Ascending aorta (tissue), 2 donors: ENCODE measurements at regions not wholly inside any gene's neighbourhood (a gene's known extent, or its start where the extent isn't known, plus 50 kb on each side); places are given as distances from the start of the nearest gene placed in this dataset.
A peak's percentile ranks its signal among the peaks of the same experiment; 100 is the strongest.
"Not testable (repeated sequence)": the region's sequence is repeated elsewhere in the genome, so short reads cannot be mapped to it uniquely, and the experiment has no call there.

ENCODE experiments used
- DNase-seq, 2 donors: peaks; one replicate each; pipeline ENCODE4 v3.0.0-alpha.2; 2019; ENCODE audit warnings: low spot score in 2 of 2
- H3K27ac ChIP-seq, 2 donors: fragments of 200-600 bp; sonication (generic); one replicate each; pipeline ENCODE4 v1.5.1; 2016 to 2017; ENCODE audit warnings: mild to moderate bottlenecking in 1 of 2
- H3K27me3 ChIP-seq: fragments of 200-600 bp; sonication (generic); one replicate; pipeline ENCODE4 v1.5.1; 2017
- H3K36me3 ChIP-seq, 2 donors: fragments of 200-600 bp; sonication (generic); one replicate each; pipeline ENCODE4 v1.5.1; 2016
- H3K4me1 ChIP-seq, 2 donors: fragments of 200-600 bp; sonication (generic); one replicate each; pipeline ENCODE4 v1.5.1; 2016 to 2017; ENCODE audit warnings: mild to moderate bottlenecking in 1 of 2
- H3K4me3 ChIP-seq, 2 donors: fragments of 200-600 bp; sonication (generic); one replicate each; pipeline ENCODE4 v1.5.1; 2016 to 2017; ENCODE audit warnings: mild to moderate bottlenecking in 1 of 2
- H3K9me3 ChIP-seq, 2 donors: fragments of 200-600 bp; sonication (generic); one replicate each; pipeline ENCODE4 v1.5.1; 2016
- intact Hi-C: fragments of 100-400 bp; cut with DNase I; formaldehyde crosslinking; loops from one replicate; pipeline ENCODE4 v1.15.1; 2023

DNA sequence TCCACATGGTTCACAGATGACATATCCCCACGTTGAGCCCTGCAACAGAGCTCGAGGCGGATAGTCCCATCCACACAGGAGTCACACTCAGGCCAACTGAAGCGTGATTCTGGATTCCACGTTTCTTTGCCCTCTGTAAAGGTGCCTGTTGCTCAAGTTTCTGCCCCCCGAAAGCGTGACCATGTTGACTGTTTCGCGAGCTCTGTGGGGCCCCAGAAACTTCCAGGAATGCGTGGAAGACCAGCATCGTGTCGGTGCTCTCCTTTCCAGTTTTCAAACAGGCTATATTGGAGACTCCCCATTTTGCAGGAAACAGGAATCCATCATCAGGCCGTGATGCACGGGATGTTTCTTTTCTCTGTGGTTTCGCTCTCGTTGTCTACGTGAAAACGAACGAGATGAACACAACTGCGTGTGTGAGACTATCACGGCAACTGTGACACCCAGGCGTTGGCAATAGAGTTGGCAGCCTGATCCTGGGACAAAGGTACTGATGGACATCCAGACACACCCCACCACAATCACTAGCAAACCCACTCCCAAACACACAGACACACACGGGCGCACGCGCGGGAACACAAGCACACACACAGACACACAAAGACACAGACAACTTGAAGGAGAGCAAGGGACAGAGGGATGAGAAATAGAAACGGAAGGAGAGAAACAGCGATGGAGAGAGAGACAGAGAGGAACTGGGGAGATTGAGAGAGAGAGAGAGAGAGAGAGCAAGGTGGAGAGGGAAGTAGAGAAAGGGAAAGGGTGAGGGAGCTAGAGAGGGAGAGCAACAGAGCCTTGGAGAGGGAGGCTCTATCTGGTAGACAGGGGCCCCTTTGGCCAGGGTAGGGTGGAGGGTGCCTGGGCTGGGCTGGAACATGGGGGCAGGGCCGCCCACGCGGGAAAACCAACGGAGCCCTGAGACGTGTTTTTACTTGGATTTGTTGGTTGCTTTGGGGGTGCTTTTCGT, 1609.3 kb downstream of the SPATA31A7 start:
- intact Hi-C loops, H3K9me3 ChIP-seq, H3K27me3 ChIP-seq, H3K27ac ChIP-seq, H3K36me3 ChIP-seq: not testable (repeated sequence)
- H3K4me1 ChIP-seq = peaks cover 3 to 10% of the 10 kb centered on the region in 2 donors
- peak in 1 of 2 donors; percentile 75 for DNase-seq
- peak overlapping the region; percentile 40 to 63 for H3K4me3 ChIP-seq

DNA sequence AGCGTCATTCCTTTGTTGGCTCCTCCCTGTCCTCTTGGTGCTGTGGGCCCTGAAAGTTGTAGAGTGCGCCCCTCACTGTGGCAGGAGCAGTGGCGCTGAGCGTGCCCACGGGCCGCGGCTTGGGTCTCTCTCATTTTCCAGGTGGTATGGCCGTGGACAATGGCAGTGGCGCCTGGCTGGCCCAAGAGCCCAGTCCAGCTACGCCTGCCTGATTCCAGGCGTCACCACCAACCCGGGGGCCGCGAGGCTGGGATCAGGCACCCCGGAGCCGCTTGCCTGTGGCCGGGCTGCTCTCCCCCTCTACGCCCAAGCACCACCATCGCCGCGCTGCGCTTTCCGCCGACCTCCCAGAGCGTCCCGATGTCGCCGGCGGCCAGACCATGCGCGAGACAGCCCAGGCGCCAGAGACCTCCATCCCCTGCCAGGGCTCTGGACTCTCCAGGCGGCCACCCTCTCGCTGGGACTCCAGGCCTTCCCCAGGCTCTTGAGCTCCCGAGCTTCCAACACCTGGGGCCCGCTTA, 1610.1 kb downstream of the SPATA31A7 start:
- peak overlapping the region; percentile 40 to 63 for H3K4me3 ChIP-seq
- H3K36me3 ChIP-seq, H3K27me3 ChIP-seq, intact Hi-C loops, H3K9me3 ChIP-seq, H3K27ac ChIP-seq: not testable (repeated sequence)
- peaks cover 3 to 10% of the 10 kb centered on the region in 2 donors for H3K4me1 ChIP-seq
- DNase-seq = peak in 1 of 2 donors; percentile 71

DNA sequence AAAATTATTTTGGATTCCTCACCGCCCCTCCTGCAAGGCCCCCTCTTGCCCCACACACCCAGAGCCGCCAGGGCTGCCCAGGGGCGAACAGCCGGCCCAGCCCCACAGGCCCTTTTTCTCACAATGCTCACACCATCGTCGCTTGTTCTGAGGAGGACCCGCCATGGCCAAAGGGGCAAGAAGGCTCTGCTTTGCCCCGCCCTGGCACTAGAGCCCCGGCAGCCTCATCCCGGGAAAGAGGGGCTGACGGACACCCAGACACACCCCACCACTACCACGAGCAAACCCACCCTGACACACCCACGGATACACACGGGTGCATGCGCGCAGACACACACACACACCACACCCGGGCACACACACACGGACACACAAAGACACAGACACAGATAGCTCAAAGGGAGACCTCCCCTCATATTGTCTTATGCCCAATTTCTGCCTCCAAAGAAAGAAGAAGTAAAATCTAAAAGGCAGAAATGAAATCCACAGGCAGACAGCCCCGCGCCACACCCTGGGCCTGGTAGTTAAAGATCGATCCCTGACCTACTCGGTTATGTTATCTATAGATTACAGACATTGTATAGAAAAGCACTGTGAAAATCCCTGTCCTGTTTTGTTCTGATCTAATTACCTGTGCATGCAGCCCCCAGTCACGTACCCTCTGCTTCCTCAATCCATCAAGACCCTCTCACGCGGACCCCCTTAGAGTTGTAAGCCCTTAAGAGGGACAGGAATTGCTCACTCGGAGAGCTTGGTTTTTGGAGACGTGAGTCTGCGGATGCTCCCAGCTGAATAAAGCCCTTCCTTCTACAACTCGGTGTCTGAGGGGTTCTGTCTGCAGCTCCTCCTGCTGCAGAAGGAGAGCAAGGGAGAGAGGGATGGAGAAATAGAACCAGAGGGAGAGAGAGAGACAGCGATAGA, 1610.9 kb downstream of the SPATA31A7 start:
- peak overlapping the region; percentile 40 to 63 for H3K4me3 ChIP-seq
- not testable (repeated sequence) for H3K27ac ChIP-seq, H3K36me3 ChIP-seq

DNA sequence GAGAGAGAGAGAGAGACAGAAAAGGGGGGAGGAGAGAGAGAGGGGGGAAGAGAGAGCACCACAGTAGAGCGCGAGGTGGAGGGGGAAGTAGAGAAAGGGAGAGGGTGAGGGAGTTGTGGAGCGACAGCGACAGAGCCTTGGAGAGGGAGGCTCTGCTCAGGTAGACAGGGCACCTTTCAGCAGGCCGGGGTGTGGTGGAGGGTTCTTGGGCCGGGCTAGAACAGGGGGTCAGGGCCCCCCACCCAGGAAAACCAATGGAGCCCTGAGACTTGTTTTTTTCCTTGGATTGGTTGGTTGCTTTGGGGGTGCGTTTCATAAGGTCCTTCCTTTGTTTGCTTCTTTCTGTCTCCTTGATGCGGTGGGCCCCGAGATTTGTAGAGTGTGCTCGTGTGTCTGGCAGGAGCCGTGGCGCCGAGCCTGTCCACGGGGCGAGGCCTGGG, 1611.6 kb downstream of the SPATA31A7 start:
- H3K27me3 ChIP-seq, H3K27ac ChIP-seq, H3K9me3 ChIP-seq, intact Hi-C loops, H3K36me3 ChIP-seq: not testable (repeated sequence)
- Histone ChIP-seq H3K4me3 (peak overlapping the region; percentile 39 to 63), H3K4me1 (peaks cover 3 to 10% of the 10 kb centered on the region in 2 donors)
- peak in 1 of 2 donors; percentile 65 for DNase-seq

More for the DNA sequence above, 1610.9 kb downstream of the SPATA31A7 start:
- H3K27me3 ChIP-seq, intact Hi-C loops, H3K9me3 ChIP-seq: not testable (repeated sequence)
- peaks cover 3 to 10% of the 10 kb centered on the region in 2 donors for H3K4me1 ChIP-seq
- peak in 1 of 2 donors; percentile 74 for DNase-seq

DNA sequence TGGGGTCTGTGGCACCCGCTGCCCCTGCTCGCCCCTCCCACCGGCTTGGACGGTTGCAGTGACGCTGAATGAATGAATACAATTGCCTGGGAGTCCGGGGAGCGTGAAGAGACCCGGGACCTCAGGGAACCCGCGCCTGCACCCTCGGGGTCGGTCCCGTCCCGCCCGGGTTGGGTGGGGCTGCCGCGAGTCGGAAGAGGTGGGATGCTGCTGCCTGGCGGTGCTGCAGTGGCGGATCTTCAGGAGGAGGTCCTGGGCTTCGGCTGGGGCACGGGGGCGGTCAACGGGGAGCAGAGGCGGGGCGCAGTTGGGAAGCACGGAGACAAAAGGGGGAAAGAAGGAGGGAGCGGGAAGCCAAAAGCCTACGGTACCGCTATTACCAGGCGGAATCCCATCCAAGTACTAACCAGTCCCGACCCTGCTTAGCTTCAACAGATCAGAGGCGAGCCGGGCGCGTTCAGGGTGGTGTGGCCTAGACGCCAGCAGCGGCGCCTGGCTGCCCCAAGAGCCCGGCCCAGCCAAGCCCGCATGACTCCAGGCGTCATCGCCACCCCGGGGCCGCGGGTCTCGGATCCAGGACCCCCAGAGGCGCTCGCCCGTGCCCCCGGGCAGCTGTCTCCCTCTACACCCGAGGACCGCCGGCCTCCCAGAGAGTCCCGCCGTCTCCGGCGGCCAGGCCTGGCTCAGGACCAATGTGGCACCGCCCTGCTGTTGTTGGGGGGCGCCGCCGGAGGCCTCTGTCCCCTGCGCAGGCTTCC, 1612.3 kb downstream of the SPATA31A7 start:
- H3K27me3 ChIP-seq, H3K36me3 ChIP-seq, H3K9me3 ChIP-seq, intact Hi-C loops: not testable (repeated sequence)
- peak overlapping the region; percentile 21 to 58 for H3K27ac ChIP-seq
- DNase-seq = peak; percentile 32 to 88
- H3K4me3 ChIP-seq = peak overlapping the region; percentile 39 to 63
- H3K4me1 ChIP-seq = peaks cover 3 to 10% of the 10 kb centered on the region in 2 donors

DNA sequence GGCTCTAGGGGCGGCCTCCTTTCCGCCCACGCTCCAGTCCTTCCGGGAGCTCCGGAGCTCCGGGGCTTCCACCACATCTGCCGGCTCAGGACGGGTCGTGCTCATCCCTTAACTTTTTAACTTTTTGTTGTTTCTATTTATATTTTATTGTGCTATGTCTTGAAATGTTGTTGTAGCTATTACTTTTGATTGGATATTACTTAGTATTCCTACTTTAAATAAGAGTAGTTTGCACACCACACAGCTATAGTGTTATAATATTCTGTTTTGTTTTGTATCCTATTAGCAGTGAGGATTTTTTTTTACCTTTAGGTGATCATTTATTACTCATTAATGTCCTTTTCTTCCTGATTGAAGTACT, 1612.9 kb downstream of the SPATA31A7 start:
- H3K27me3 ChIP-seq, H3K9me3 ChIP-seq, intact Hi-C loops, H3K36me3 ChIP-seq, DNase-seq: not testable (repeated sequence)
- Histone ChIP-seq H3K27ac (peak overlapping the region; percentile 21 to 58), H3K4me3 (peak overlapping the region; percentile 39 to 63), H3K4me1 (peaks cover 3 to 10% of the 10 kb centered on the region in 2 donors)

DNA sequence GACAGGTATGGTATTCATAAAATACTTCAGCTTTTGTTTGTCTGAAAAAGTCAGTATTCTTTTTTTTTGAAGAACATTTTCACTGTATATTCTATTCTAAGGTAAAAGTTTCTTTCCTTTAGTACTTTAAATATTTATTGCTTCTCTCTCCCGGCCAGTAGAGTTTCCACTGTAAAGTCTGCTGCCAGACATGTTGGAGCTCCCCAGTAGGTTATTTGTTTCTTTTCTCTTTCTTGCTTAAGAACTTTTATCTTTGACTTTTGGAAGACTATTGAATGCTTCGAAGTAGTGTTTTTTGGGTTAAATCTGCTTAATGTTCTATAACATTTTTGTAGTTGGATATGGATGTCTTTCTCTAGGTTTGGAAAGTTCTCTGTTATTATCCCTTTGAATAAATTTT, 1613.3 kb downstream of the SPATA31A7 start:
- H3K27me3 ChIP-seq, H3K9me3 ChIP-seq, H3K27ac ChIP-seq, H3K36me3 ChIP-seq, DNase-seq, intact Hi-C loops: not testable (repeated sequence)
- Histone ChIP-seq H3K4me3 (peak overlapping the region in 1 of 2 donors; percentile 63), H3K4me1 (peaks cover 3 to 10% of the 10 kb centered on the region in 2 donors)

DNA sequence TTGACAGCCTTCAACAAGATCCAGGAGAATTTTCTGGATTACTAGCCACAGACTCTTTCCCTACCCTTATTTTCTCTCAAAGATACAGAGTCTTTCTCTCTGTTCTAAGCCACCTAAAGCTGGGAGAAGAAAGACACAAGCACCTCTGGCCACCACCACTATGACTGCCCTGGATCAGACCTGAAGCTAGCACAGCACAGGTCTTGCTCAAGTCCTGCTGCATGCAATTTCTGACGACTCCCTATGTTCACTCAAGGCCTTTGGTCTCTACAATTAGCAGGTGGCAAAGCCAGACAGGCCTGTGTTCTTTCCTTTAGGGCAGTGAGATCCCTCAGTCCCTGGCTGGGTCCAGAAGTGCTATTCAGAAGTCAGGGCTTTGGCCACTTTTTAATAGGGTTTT, 1614.5 kb downstream of the SPATA31A7 start:
- H3K9me3 ChIP-seq, intact Hi-C loops, H3K27ac ChIP-seq, H3K4me3 ChIP-seq, H3K27me3 ChIP-seq, DNase-seq, H3K36me3 ChIP-seq: not testable (repeated sequence)
- peaks cover 3 to 10% of the 10 kb centered on the region in 2 donors for H3K4me1 ChIP-seq

DNA sequence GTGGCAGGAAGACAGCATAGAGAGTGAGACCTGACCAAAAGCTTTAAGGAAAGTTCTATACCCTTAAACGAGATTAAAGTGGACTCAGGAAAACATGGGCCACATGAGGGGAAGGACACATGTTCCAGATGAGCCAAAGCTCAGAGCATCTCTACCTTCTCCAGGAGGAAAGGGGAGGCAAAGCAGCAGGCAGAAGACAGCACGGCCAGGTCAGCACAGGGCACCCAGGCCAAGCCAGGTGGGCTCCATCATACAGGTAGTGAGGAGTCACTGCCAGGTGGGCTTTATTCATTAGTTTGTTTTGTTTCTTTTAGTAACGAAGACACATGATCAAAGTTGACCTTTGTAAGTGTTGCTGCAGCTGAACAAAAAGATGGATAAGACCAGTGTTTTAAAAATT, 1617.6 kb downstream of the SPATA31A7 start:
- H3K27ac ChIP-seq, H3K36me3 ChIP-seq, H3K27me3 ChIP-seq, H3K4me1 ChIP-seq, H3K9me3 ChIP-seq, H3K4me3 ChIP-seq, intact Hi-C loops: not testable (repeated sequence)
- DNase-seq = peak in 1 of 2 donors; percentile 64

DNA sequence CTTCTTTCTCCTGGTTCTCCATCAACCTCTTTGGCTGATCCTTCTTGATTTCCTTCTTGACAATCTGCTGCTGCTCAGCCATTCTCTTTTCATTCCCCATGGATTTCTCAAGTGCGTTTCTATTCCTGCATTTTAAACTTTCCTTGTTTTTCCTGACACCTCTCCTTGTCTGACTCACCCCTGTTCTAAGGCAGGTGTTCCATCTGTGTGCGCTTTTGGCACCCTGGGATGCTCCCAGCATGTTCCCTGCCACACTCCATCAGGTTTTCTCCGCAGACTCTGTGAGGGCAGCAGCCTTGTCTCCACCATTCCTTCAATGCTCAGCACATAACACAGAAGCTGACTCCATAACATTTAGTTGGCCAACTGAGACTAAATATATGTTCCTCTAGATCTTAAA, 1618.2 kb downstream of the SPATA31A7 start:
- DNase-seq, H3K27me3 ChIP-seq, H3K4me3 ChIP-seq, intact Hi-C loops, H3K4me1 ChIP-seq, H3K9me3 ChIP-seq, H3K36me3 ChIP-seq, H3K27ac ChIP-seq: not testable (repeated sequence)

DNA sequence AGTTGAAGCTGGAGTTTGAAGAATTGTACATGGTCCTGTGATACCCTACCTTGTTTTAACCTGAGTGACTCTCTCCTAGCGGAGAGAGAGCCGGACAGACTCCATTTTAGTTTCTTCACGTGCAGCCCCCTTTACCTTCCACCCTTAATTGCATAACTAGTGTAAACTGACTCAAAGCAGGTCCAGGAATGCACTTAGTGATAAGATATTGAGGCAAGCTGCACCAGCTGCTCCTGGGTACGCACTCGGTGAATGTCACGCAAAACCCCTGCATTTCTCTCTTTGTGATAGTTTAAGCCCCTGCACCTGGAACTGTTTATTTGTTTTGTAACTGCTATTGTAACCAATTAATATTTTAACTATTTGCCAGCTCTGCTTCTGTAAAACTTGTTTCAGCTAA, 1620.5 kb downstream of the SPATA31A7 start:
- H3K27me3 ChIP-seq, H3K9me3 ChIP-seq, H3K4me1 ChIP-seq, H3K27ac ChIP-seq, intact Hi-C loops, DNase-seq, H3K4me3 ChIP-seq, H3K36me3 ChIP-seq: not testable (repeated sequence)

DNA sequence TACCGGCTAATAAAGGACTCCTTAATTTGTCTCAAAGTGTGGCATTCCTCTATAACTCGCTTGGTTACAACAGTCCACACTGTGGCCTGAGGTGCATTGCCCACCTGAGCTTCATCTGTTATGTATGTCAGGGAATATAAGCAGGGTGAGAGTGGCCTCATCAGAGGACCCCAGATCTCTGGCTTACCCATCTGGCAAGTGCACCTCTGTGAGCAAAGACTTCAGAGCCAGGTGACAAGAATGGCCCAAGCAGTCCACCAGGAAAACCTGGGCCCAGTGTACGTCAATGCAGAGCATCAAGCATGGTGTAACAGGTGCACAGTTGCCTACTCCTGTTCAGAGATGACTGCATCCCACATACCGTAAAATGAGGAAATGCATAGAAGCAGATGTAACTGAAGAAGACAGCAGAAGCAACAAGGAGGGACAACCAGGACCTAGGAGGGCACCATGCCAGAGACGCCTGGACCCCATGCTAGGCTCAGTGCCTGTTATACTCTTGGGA, 1621.0 kb downstream of the SPATA31A7 start:
- H3K4me3 ChIP-seq, DNase-seq, H3K27ac ChIP-seq, intact Hi-C loops, H3K36me3 ChIP-seq, H3K4me1 ChIP-seq, H3K9me3 ChIP-seq, H3K27me3 ChIP-seq: not testable (repeated sequence)

DNA sequence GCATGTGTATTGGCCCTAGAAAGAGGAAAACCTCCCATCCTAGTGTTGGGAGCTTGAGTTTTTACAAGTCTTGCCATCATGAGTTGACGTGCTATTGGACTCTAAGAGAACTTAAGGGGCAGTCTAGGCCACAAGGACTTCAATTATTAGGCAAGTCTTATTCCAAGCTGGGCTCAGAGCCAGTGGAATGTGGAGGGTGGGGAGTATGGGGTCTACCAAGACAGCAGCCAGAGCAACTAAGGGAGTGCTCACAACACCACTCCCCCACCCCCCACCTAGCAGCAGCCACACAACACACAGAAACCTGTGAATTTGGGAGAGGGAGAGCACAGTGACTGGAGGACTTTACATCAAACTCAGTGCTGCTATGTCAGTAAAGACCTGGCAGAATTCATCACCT, 1625.6 kb downstream of the SPATA31A7 start:
- DNase-seq, H3K4me3 ChIP-seq, intact Hi-C loops, H3K27me3 ChIP-seq, H3K9me3 ChIP-seq, H3K4me1 ChIP-seq, H3K36me3 ChIP-seq, H3K27ac ChIP-seq: not testable (repeated sequence)
